Neuronal stem cell (in vitro differentiated cells): ENCODE measurements at regions not wholly inside any gene's neighbourhood (a gene's known extent, or its start where the extent isn't known, plus 50 kb on each side); places are given as distances from the start of the nearest gene placed in this dataset.

Source experiments
- DNase-seq: peaks from one replicate; pipeline ENCODE4 v3.0.0-alpha.2; 2013; ENCODE audit warnings: low spot score
- H2AFZ ChIP-seq: one replicate; pipeline ENCODE4 v1.6.1; 2013; ENCODE audit warnings: mild to moderate bottlenecking, low read length, inconsistent platforms
- H2AK5ac ChIP-seq: 2 replicates; pipeline ENCODE4 v1.6.1; 2013; ENCODE audit warnings: low read depth, mild to moderate bottlenecking, inconsistent platforms, low read length, moderate library complexity, mixed read lengths
- H2BK120ac ChIP-seq: 2 replicates; pipeline ENCODE4 v1.6.1; 2013; ENCODE audit warnings: low read depth, mild to moderate bottlenecking, inconsistent platforms, low read length, moderate library complexity, mixed read lengths
- H2BK12ac ChIP-seq: one replicate; pipeline ENCODE4 v1.6.1; 2013; ENCODE audit warnings: low read length, inconsistent platforms
- H2BK15ac ChIP-seq: 2 replicates; pipeline ENCODE4 v1.6.1; 2013; ENCODE audit warnings: mild to moderate bottlenecking, low read length, inconsistent platforms, mixed read lengths
- H2BK5ac ChIP-seq: one replicate; pipeline ENCODE4 v1.6.1; 2013; ENCODE audit warnings: inconsistent platforms, mild to moderate bottlenecking, low read length, moderate library complexity
- H3K14ac ChIP-seq: one replicate; pipeline ENCODE4 v1.6.1; 2013; ENCODE audit warnings: low read length, inconsistent platforms
- H3K18ac ChIP-seq: 2 replicates; pipeline ENCODE4 v1.6.1; 2013; ENCODE audit warnings: low read length, inconsistent platforms
- H3K23ac ChIP-seq: 2 replicates; pipeline ENCODE4 v1.6.1; 2013; ENCODE audit warnings: low read depth, mild to moderate bottlenecking, mixed read lengths, low read length, inconsistent platforms; ENCODE audit not compliant: poor library complexity
- H3K27ac ChIP-seq: replicated peaks from 3 replicates; pipeline ENCODE4 v1.5.1; 2013; ENCODE audit warnings: low read length, inconsistent platforms
- H3K27me3 ChIP-seq, 3 experiments: 2 replicates each; pipeline ENCODE4 v1.6.1; 2013; ENCODE audit warnings: low read length in 3 of 3, mild to moderate bottlenecking in 2 of 3, inconsistent platforms in 1 of 3, low read depth in 1 of 3, mixed read lengths in 1 of 3, moderate library complexity in 1 of 3; ENCODE audit not compliant: control insufficient read depth in 3 of 3, insufficient read depth in 3 of 3
- H3K36me3 ChIP-seq, 2 donors: replicated peaks in 1 of 2; 2 replicates each; pipeline ENCODE4 v1.6.1; 2013; ENCODE audit warnings: low read length in 2 of 2; ENCODE audit not compliant: control insufficient read depth in 2 of 2, insufficient read depth in 2 of 2
- H3K4ac ChIP-seq: 2 replicates; pipeline ENCODE4 v1.6.1; 2013; ENCODE audit warnings: inconsistent platforms, mild to moderate bottlenecking, low read length, moderate library complexity
- H3K4me1 ChIP-seq, 2 donors: 1 replicate in 1 of 2; 2 replicates in 1 of 2; pipeline ENCODE4 v1.6.1; 2013; ENCODE audit warnings: low read length in 2 of 2, low read depth in 1 of 2; ENCODE audit not compliant: control insufficient read depth in 2 of 2, insufficient read depth in 1 of 2
- H3K4me2 ChIP-seq: one replicate; pipeline ENCODE4 v1.6.1; 2013; ENCODE audit warnings: mild to moderate bottlenecking, low read length, inconsistent platforms; ENCODE audit not compliant: insufficient read depth, poor library complexity, severe bottlenecking
- H3K4me3 ChIP-seq, 2 donors: 2 replicates each; pipeline ENCODE4 v1.5.1; 2013; ENCODE audit warnings: low read length in 2 of 2, mild to moderate bottlenecking in 2 of 2, inconsistent platforms in 1 of 2, moderate library complexity in 1 of 2
- H3K79me1 ChIP-seq: one replicate; pipeline ENCODE4 v1.6.1; 2013; ENCODE audit warnings: low read depth, mild to moderate bottlenecking, inconsistent platforms, low read length, moderate library complexity
- H3K9ac ChIP-seq: one replicate; pipeline ENCODE4 v1.6.1; 2013; ENCODE audit warnings: mild to moderate bottlenecking, low read depth, low read length, inconsistent platforms; ENCODE audit not compliant: poor library complexity
- H3K9me3 ChIP-seq, 2 donors: replicated peaks in 1 of 2; 2 replicates each; pipeline versions ENCODE3 to v1.6.1; 2013; ENCODE audit warnings: low read length in 2 of 2, mild to moderate bottlenecking in 2 of 2, inconsistent platforms in 1 of 2, low read depth in 1 of 2, mixed read lengths in 1 of 2, moderate library complexity in 1 of 2; ENCODE audit not compliant: control insufficient read depth in 2 of 2, insufficient read depth in 1 of 2
- H4K8ac ChIP-seq: one replicate; pipeline ENCODE4 v1.6.1; 2013; ENCODE audit warnings: low read depth, mild to moderate bottlenecking, inconsistent platforms, low read length, moderate library complexity
- H4K91ac ChIP-seq: one replicate; pipeline ENCODE4 v1.6.1; 2013; ENCODE audit warnings: low read length, low read depth, mild to moderate bottlenecking, inconsistent platforms; ENCODE audit not compliant: poor library complexity
- WGBS, 2 donors: extraction: QIAGEN DNeasy Blood & Tissue Kit; methylation state at CpG; one replicate each; pipeline ENCODE4 v1.1.7; 2013; ENCODE audit warnings: missing lambda C conversion rate in 2 of 2, mixed read lengths in 1 of 2; ENCODE audit not compliant: insufficient read length in 2 of 2, insufficient replicate concordance in 1 of 2; ENCODE audit errors: extremely low coverage in 2 of 2; 5-methylcytosine and 5-hydroxymethylcytosine counted together

DNA sequence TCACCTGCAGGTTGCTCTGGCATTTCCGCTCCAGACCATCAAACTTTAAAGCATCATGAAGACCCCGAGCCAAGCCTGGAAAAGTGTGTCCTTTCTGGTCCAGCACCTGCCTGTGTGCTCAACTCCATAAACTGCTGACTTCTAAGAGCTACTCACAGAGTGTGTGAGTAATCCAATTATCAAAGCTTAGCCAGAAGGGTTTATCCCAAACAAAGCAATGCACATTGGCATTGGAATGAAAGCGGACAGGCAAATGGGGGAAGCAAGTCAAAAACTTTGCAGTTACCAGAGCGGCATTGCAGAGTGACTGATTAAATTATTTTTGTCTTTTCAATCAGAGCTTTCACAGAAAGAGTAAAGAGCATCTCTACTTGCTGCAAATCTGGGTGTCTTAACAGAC lies 1262.4 kb upstream of the SEL1L start:
- Histone ChIP-seq H3K23ac (no peak overlapping the region), H4K91ac (no peak overlapping the region), H3K14ac (no peak overlapping the region), H3K4me1 (peaks cover 0 to 4% of the 10 kb centered on the region in 2 donors), H2BK12ac (no peak overlapping the region), H3K4ac (no peak overlapping the region), H4K8ac (no peak overlapping the region), H2BK5ac (no peak overlapping the region), H3K18ac (no peak overlapping the region), H3K4me2 (no peak overlapping the region), H3K9ac (no peak overlapping the region), H3K36me3 (no peaks in the 10 kb centered on the region), H3K4me3 (no peak overlapping the region), H2BK120ac (no peak overlapping the region), H2AFZ (no peak overlapping the region), H2BK15ac (no peak overlapping the region), H2AK5ac (no peak overlapping the region), H3K9me3 (no peaks in the 10 kb centered on the region), H3K27me3 (no peaks in the 10 kb centered on the region), H3K27ac (no peak overlapping the region), H3K79me1 (no peaks in the 10 kb centered on the region)
- no CpG with 5 or more reads among the region's 4 CpGs for WGBS, 2 donors
- peak; percentile 31 for DNase-seq

DNA sequence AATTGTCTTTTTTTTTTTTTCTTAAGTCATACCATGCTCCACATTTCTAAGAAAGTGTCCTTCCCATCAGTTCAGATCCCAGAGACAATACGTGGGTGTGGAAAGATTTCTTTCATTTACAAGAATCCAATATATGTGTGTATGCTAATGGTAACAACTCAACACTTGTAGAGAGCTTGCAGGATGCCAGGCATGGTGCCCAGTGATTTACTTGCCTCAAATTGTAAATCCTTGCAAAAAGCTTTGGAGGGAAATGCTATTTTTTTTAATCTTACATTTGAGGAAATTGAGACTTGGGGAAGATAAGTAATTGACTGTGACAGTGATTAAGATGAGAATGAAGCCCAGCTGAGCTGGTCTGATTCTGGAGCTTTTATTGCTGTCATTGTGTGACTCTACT lies 1264.6 kb upstream of the SEL1L start:
- Histone ChIP-seq H2AFZ (no peak overlapping the region), H3K4me1 (peaks cover 0 to 4% of the 10 kb centered on the region in 2 donors), H3K27ac (no peak overlapping the region), H2BK12ac (no peak overlapping the region), H3K18ac (no peak overlapping the region), H3K14ac (no peak overlapping the region), H3K4ac (no peak overlapping the region), H2BK15ac (no peak overlapping the region), H2BK5ac (no peak overlapping the region), H3K36me3 (no peaks in the 10 kb centered on the region), H2BK120ac (no peak overlapping the region), H4K91ac (no peak overlapping the region), H3K9me3 (no peaks in the 10 kb centered on the region), H3K23ac (no peak overlapping the region), H3K79me1 (no peaks in the 10 kb centered on the region), H4K8ac (no peak overlapping the region), H3K9ac (no peak overlapping the region), H3K4me3 (no peak overlapping the region), H2AK5ac (no peak overlapping the region), H3K4me2 (no peak overlapping the region), H3K27me3 (no peaks in the 10 kb centered on the region)
- WGBS, 2 donors, result no CpG with 5 or more reads among the region's 1 CpG
- no peak for DNase-seq

DNA sequence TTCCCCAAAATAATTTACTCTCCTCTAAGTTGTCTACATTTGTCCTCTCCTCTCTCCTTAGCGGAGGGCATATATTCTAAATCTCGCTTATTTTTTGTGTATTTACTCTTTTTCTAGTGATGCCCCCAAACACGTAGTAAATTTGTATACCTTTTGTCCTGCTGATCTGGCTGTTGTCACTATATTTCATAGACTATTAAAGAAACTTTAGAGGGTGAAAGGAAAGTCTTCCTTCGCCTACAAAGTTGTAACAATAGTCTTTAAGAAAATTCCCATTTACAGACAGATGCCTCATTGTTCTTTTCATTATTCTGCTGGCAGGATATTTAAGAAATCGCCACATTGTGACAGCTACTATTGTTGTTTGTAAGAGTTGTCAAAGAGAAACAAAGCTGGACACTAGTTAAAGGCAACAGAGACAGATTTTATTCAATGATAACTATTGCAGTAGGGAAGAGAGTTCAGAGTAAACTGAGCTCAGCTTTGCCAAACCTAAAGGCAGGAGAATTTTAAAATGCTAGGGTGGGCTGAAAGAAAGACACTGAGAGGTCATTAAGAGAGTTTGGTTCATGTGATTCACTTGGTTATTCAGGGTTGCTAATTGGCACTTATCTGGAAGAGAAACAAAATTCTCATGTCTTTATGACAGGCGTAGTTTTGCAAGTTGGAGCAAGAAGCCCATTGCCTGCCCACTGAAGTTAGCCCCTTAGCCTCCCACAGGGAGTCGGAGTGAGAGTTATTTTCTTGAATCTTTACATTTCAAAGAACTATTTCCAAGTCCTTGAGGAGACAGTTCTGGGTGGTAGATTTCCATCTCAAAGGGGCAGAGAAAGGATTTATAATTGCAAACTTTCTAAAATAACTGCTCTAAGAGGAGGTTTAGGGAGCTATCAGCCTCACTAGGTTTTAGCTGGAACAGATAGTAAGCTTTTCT lies 1272.5 kb upstream of the SEL1L start:
- Histone ChIP-seq H3K79me1 (no peaks in the 10 kb centered on the region), H2BK15ac (no peak overlapping the region), H3K14ac (no peak overlapping the region), H3K4me3 (no peak overlapping the region), H3K4me1 (peaks cover 0 to 5% of the 10 kb centered on the region in 2 donors), H4K8ac (no peak overlapping the region), H2BK5ac (no peak overlapping the region), H2BK12ac (no peak overlapping the region), H3K4me2 (no peak overlapping the region), H3K27me3 (no peaks in the 10 kb centered on the region), H4K91ac (no peak overlapping the region), H2BK120ac (no peak overlapping the region), H3K23ac (no peak overlapping the region), H3K18ac (no peak overlapping the region), H3K36me3 (no peaks in the 10 kb centered on the region), H3K9me3 (no peaks in the 10 kb centered on the region), H3K4ac (no peak overlapping the region), H3K27ac (no peak overlapping the region), H3K9ac (no peak overlapping the region), H2AFZ (no peak overlapping the region), H2AK5ac (no peak overlapping the region)
- WGBS, 2 donors, result no CpG with 5 or more reads among the region's 7 CpGs
- DNase-seq, result no peak

DNA sequence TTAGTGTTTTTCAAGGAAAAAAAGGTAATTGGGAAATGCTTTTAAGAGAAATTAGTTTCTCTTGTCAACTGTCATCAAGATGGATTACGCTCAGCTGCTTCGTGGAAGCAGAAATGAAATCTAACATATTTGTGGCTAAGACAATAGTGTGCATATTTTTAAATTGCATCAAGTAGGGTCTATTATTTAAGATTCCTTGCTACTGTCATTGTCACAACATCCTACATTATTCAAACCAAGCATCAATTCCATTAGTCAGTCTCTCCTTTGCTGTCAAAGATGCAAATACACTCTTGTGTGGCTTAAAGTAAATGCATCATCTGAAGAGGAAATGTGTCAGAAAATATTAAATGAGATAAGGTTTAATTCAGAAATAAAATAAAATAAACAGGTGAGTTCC lies 1277.6 kb upstream of the SEL1L start:
- no peak overlapping the region for H2AFZ ChIP-seq
- no peak overlapping the region for H4K8ac ChIP-seq
- no peak overlapping the region for H2BK120ac ChIP-seq
- no peak overlapping the region for H3K18ac ChIP-seq
- no peak overlapping the region for H3K9ac ChIP-seq
- H3K9me3 ChIP-seq, result no peaks in the 10 kb centered on the region
- no peak overlapping the region for H2BK5ac ChIP-seq
- no peak overlapping the region for H3K4me3 ChIP-seq
- DNase-seq, result no peak
- H4K91ac ChIP-seq, result no peak overlapping the region
- no peaks in the 10 kb centered on the region for H3K36me3 ChIP-seq
- no peak overlapping the region for H3K27ac ChIP-seq
- no peaks in the 10 kb centered on the region for H3K79me1 ChIP-seq
- no CpG with 5 or more reads among the region's 2 CpGs for WGBS, 2 donors
- H2AK5ac ChIP-seq, result no peak overlapping the region
- no peak overlapping the region for H3K4ac ChIP-seq
- H3K4me2 ChIP-seq, result no peak overlapping the region
- no peak overlapping the region for H3K23ac ChIP-seq
- peaks cover 0 to 5% of the 10 kb centered on the region in 2 donors for H3K4me1 ChIP-seq
- no peak overlapping the region for H2BK15ac ChIP-seq
- H2BK12ac ChIP-seq, result no peak overlapping the region
- no peaks in the 10 kb centered on the region for H3K27me3 ChIP-seq
- no peak overlapping the region for H3K14ac ChIP-seq
